ENCODE measurements at regions not wholly inside any gene's neighbourhood (a gene's known extent, or its start where the extent isn't known, plus 50 kb on each side); places are given as distances from the start of the nearest gene placed in this dataset.

GRCh38 chr16:52819405-52819804, 233.3 kb downstream of the CHD9NB start:
- TF ChIP-seq CTCF (IDR thresholded peaks at IDR 0.05), result no peak
- no peak for TF ChIP-seq ZNF138 (CRISPR knock-in tag; conservative IDR thresholded peaks at IDR 0.05)
- TF ChIP-seq RORB (CRISPR knock-in tag; IDR thresholded peaks at IDR 0.05), result no peak
- TF ChIP-seq USF1 (CRISPR knock-in tag; IDR thresholded peaks at IDR 0.05), result no peak
- no peak for TF ChIP-seq E2F5 (CRISPR knock-in tag; IDR thresholded peaks at IDR 0.05)
- no peak for TF ChIP-seq TP53 (CRISPR knock-in tag; IDR thresholded peaks at IDR 0.05)
- no peak for TF ChIP-seq SMAD4 (CRISPR knock-in tag; IDR thresholded peaks at IDR 0.05)
- no peak for TF ChIP-seq PRRX2 (CRISPR knock-in tag; IDR thresholded peaks at IDR 0.05)
- no peak for TF ChIP-seq ZNF416 (CRISPR knock-in tag; IDR thresholded peaks at IDR 0.05)
- TF ChIP-seq SP1 (CRISPR knock-in tag; conservative IDR thresholded peaks at IDR 0.05), result no peak
- TF ChIP-seq MLX (CRISPR knock-in tag; IDR thresholded peaks at IDR 0.05), result no peak
- no peak for TF ChIP-seq GRHL2 (CRISPR knock-in tag; IDR thresholded peaks at IDR 0.05; ENCODE audit: insufficient replicate concordance, severe bottlenecking)
- no peak for TF ChIP-seq HMGXB4 (CRISPR knock-in tag; IDR thresholded peaks at IDR 0.05)

Data from WTC11 (cell line).